ENCODE measurements at regions not wholly inside any gene's neighbourhood (a gene's known extent, or its start where the extent isn't known, plus 50 kb on each side); places are given as distances from the start of the nearest gene placed in this dataset.

GRCh38 chr7:108697254-108697653 is 127.6 kb downstream of the DNAJB9 start:
- TF ChIP-seq CTCF (IDR thresholded peaks at IDR 0.05; ENCODE audit: low read depth, low read length, missing control alignments), result no peak
- no peak overlapping the region for H3K27ac ChIP-seq
- no peak for DNase-seq

GRCh38 chr7:108711611-108712010 is 141.9 kb downstream of the DNAJB9 start:
- H3K27ac ChIP-seq, result no peak overlapping the region
- no peak for TF ChIP-seq CTCF (IDR thresholded peaks at IDR 0.05; ENCODE audit: low read depth, low read length, missing control alignments)
- in situ Hi-C loops (cut with HindIII; ENCODE audit: low pct_ligation_motif_present, low sequenced_read_pairs), result no loop called here

More at GRCh38 chr7:108697254-108697653, 127.6 kb downstream of the DNAJB9 start:
- H3K4me3 ChIP-seq (ENCODE audit: low read depth, low read length), result no peak overlapping the region
- in situ Hi-C loops (cut with HindIII; ENCODE audit: low pct_ligation_motif_present, low sequenced_read_pairs), result no loop called here
- no peaks in the 10 kb centered on the region for H3K36me3 ChIP-seq (replicated peaks)
- no peaks in the 10 kb centered on the region for H3K27me3 ChIP-seq (replicated peaks)

GRCh38 chr7:108716783-108717182 is 147.1 kb downstream of the DNAJB9 start:
- H3K27me3 ChIP-seq (replicated peaks), result no peaks in the 10 kb centered on the region
- H3K4me3 ChIP-seq (ENCODE audit: low read depth, low read length), result no peak overlapping the region
- TF ChIP-seq CTCF (IDR thresholded peaks at IDR 0.05; ENCODE audit: low read depth, low read length, missing control alignments), result no peak
- no peaks in the 10 kb centered on the region for H3K36me3 ChIP-seq (replicated peaks)
- in situ Hi-C loops (cut with HindIII; ENCODE audit: low pct_ligation_motif_present, low sequenced_read_pairs), result no loop called here
- peak; percentile 42 for DNase-seq
- no peak overlapping the region for H3K27ac ChIP-seq

More at GRCh38 chr7:108711611-108712010, 141.9 kb downstream of the DNAJB9 start:
- no peaks in the 10 kb centered on the region for H3K36me3 ChIP-seq (replicated peaks)
- DNase-seq, result no peak
- H3K27me3 ChIP-seq (replicated peaks), result no peaks in the 10 kb centered on the region
- no peak overlapping the region for H3K4me3 ChIP-seq (ENCODE audit: low read depth, low read length)

GRCh38 chr7:108717781-108718180 is 148.1 kb downstream of the DNAJB9 start:
- no peak for DNase-seq
- TF ChIP-seq CTCF (IDR thresholded peaks at IDR 0.05; ENCODE audit: low read depth, low read length, missing control alignments), result no peak
- no peak overlapping the region for H3K27ac ChIP-seq
- H3K4me3 ChIP-seq (ENCODE audit: low read depth, low read length), result no peak overlapping the region
- H3K36me3 ChIP-seq (replicated peaks), result no peaks in the 10 kb centered on the region
- no peaks in the 10 kb centered on the region for H3K27me3 ChIP-seq (replicated peaks)
- in situ Hi-C loops (cut with HindIII; ENCODE audit: low pct_ligation_motif_present, low sequenced_read_pairs), result no loop called here

- no peaks in the 10 kb centered on the region for H3K27me3 ChIP-seq (replicated peaks)
- in situ Hi-C loops (cut with HindIII; ENCODE audit: low pct_ligation_motif_present, low sequenced_read_pairs), result no loop called here
- no peaks in the 10 kb centered on the region for H3K36me3 ChIP-seq (replicated peaks)
- H3K27ac ChIP-seq, result no peak overlapping the region
- no peak for DNase-seq
- no peak overlapping the region for H3K4me3 ChIP-seq (ENCODE audit: low read depth, low read length)
- TF ChIP-seq CTCF (IDR thresholded peaks at IDR 0.05; ENCODE audit: low read depth, low read length, missing control alignments), result no peak
Observed at GRCh38 chr7:108719631-108720030, 150.0 kb downstream of the DNAJB9 start.

- in situ Hi-C loops (cut with HindIII; ENCODE audit: low pct_ligation_motif_present, low sequenced_read_pairs), result no loop called here
- DNase-seq, result no peak
- H3K36me3 ChIP-seq (replicated peaks), result no peaks in the 10 kb centered on the region
- TF ChIP-seq CTCF (IDR thresholded peaks at IDR 0.05; ENCODE audit: low read depth, low read length, missing control alignments), result no peak
- no peaks in the 10 kb centered on the region for H3K27me3 ChIP-seq (replicated peaks)
- no peak overlapping the region for H3K27ac ChIP-seq
- no peak overlapping the region for H3K4me3 ChIP-seq (ENCODE audit: low read depth, low read length)
Observed at GRCh38 chr7:108722561-108722960, 152.9 kb downstream of the DNAJB9 start.
